GM18873 (cell line): ENCODE measurements at regions not wholly inside any gene's neighbourhood (a gene's known extent, or its start where the extent isn't known, plus 50 kb on each side); places are given as distances from the start of the nearest gene placed in this dataset.

Experiments
- ATAC-seq: cut with Tn5 transposase; IDR thresholded peaks from one replicate; pipeline ENCODE4 v1.9.1; 2021; ENCODE audit warnings: mild to moderate bottlenecking, moderate library complexity, moderate number of reproducible peaks; ENCODE audit not compliant: unreplicated experiment, low FRiP score

GRCh38 chr1:209265301-209265700 is 318.2 kb upstream of the CAMK1G start:
- no peak for ATAC-seq

- no peak for ATAC-seq
These were observed 316.8 kb upstream of the CAMK1G start for GRCh38 chr1:209266590-209267205.

GRCh38 chr1:209267968-209268367 is 315.5 kb upstream of the CAMK1G start:
- no peak for ATAC-seq

DNA sequence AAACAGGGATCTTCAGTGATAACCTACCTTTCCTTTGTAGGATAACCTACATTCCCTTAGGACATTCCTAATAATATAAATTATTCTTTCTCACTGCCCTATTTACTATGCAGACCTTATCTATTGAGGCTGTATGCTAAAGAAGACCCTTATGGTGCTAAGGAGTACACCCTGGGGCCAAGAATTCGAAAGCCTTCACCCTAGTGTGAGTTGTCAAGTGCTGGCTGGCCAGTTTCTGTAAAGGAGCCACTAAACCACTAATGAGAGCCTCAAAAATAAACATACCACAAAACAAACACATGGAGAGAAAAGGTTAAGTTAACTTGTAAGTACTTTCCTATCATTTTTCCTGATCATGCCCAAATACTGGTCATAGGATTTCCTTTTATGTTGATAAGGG is 315.0 kb upstream of the CAMK1G start:
- no peak for ATAC-seq

- ATAC-seq: no peak
These were observed 307.2 kb upstream of the CAMK1G start for GRCh38 chr1:209276321-209276720.

DNA sequence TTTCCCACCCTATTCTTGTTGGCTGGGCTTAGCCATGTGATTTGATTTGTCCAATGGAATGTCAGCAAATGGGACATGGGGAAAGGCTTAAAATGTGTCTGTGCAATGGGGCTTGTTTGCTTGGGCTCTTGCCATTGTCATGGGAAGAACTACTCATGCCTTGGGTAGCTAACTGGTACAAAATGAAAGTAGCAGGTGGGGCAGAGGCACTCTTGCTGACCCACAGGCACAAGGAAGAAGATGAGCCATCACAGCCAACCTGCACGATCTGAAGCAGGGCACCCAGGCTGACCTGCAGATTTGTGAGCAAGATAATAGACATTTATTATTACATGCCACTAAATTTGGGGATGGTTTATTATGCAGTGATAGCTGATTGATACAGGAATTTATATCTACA is 305.9 kb upstream of the CAMK1G start:
- no peak for ATAC-seq

DNA sequence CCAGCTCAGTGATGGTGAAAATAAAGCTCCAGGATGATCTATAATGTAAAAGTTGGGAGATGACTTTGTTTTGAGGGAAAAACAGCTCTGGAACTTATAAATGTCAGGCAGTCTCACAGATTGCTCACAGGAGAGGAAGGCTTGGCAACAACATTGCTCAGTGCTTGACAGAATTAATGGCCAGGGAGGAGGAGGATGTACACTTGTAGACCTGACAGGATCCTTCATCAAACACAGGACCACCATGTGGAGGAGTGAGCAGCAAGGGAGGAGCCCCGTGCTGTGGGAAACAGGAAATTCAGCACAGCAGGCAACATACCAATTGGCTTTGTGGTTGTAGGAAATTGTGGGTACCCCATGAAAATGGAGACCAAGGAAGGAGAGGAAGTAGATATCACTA is 291.8 kb upstream of the CAMK1G start:
- no peak for ATAC-seq

GRCh38 chr1:209302779-209303568 is 280.5 kb upstream of the CAMK1G start:
- ATAC-seq: no peak

GRCh38 chr1:209304166-209304565 is 279.3 kb upstream of the CAMK1G start:
- ATAC-seq: no peak

GRCh38 chr1:209305221-209305954 is 278.1 kb upstream of the CAMK1G start:
- ATAC-seq: no peak

DNA sequence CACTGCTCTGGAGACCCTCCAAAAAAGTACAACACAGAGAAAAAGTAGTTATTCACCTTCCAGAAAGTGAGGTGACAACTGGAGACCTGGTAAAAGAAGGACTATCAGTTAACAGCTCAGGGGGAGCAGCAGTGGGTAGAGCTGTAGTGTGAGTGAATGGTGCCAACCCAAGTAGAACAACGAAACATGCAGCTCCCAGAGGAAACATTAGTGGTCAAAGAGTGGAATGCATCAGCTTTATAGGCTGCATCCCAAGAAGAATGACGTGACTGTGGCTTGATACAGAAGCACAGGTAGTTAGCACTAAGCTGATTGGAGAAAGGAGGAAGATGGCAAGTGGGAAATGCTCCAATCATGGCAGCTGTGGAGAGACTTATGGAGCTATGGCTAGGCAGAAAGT is 275.7 kb upstream of the CAMK1G start:
- ATAC-seq: no peak

DNA sequence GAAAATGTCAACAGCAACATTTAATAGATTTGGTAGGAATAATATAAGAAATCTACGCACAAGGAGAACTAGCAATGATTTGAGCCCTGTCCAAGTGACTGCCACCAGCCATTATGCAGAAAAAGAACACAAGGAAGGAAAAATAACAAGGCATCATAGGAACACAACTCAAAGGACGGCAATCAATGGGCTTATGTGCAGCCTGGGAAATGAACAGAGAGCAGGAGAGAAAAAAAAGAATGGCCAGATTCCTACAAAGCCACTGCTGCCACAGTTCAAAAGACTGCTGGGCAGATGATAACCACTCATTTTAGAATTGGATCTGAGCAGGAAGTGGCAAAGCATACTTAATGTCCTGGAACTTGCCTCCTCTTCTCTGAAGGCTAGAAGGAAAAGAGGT is 274.3 kb upstream of the CAMK1G start:
- no peak for ATAC-seq

GRCh38 chr1:209311770-209312169 is 271.7 kb upstream of the CAMK1G start:
- no peak for ATAC-seq

GRCh38 chr1:209316929-209317328 is 266.6 kb upstream of the CAMK1G start:
- ATAC-seq: no peak

DNA sequence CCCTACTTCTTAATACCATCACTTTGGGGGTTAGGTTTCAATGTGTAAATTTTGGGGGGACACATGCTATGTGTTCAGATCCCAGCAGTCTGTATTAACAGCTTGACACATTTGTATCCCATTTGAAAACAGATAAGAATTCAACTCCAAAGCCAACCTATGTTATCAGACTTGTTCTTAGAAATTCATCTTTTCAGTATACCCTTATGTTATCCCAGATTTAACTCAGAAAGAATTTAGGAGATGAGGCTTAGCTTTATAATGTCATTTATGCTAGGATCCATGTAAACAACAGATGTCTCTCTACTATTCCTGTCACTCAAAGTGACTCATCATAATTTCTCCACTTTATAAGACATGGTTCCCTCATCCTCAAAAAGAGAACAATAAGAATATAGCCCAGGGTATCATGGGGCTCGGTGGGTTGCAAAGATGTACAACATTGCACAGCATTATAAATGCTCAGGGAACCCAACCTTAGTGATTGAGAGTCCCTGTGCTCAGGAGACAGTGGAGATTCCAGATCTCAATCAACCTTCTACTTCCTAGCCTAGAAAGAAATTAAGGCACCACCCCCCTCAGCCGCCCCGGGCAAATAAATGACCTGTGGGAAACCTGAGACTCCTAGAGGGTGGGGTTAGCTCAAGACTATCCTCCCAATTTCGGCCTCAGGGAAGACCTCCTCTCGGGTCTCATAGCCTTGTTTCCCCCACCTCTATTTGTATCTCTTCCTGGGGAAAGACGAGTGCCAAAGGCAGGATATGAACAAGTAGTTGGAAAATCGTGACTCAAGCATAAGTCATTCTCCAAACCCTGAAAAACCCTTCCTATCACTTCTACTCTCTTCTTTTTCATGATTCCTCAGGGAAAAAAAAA is 265.1 kb upstream of the CAMK1G start:
- ATAC-seq: no peak

DNA sequence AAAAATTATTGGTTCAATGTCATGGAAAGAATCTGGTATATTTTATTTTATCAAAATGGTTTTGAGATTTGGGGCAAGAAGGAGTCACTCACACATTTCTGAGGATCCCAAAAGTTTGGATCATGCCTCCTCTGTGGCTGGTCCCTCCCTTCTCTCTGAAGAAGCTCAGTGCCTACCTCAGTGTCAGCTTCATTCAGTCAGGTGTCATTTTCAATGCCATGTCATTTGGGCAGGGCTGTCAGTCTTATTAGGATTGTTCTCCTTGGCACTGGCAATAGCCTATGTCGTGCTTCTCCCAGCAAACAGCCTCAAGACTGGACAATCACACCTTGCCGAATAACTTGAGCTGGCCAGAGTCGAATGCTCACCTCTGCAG is 264.5 kb upstream of the CAMK1G start:
- ATAC-seq: no peak

GRCh38 chr1:209319549-209319948 is 264.0 kb upstream of the CAMK1G start:
- no peak for ATAC-seq

- no peak for ATAC-seq
These were observed 259.8 kb upstream of the CAMK1G start for GRCh38 chr1:209323743-209324142.

DNA sequence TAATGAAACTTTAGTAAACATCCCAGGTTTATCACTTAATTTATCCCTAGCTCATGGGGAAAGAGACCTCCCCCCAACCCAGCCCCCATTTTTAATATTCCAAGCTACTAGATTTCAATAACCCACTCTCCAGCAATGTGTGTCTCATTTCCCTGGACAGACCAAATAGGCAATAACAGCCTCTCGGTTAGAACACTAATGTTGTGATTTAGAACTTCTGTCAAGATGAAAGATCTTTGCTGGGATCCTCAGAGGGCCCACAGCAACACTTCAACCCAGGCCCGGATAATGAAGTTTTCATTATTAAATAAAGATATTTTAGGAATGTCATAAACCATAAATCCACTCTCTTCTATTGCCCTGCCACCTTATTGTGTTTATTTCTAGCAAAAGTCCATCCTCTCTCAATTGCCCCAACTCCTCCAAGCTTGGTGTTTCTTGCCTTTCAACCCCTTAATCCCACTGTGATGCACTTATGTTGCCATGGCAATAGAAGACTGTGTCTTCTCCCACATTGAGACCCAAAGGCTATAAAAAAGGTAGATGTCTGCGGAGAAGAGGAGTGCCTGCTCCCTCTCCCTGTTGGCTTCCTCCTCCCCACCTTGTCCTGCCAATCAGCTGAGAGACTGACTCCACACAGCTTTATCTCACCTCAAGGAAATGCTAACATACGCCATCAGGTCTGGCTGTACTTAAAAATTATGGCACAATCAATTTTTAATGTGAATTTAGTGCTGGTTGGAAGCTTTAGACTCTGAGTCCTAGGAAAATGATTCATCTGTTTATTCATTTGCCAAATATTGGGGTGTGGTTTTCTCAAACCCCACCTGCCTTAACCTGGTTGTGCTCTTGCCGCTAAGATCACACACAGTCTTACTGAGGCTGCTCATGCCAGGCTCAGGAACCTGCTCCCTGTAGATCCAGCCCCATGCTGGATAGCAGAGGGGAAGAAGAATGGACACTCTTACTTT is 258.3 kb upstream of the CAMK1G start:
- ATAC-seq: no peak

- no peak for ATAC-seq
These were observed 257.4 kb upstream of the CAMK1G start for GRCh38 chr1:209326076-209326475.
